Stomach (tissue), 8 donors: ENCODE measurements at regions not wholly inside any gene's neighbourhood (a gene's known extent, or its start where the extent isn't known, plus 50 kb on each side); places are given as distances from the start of the nearest gene placed in this dataset.

ENCODE experiments used
- DNase-seq, 2 donors: peaks; one replicate each; pipeline versions ENCODE4 v3.0.0 to v3.0.0-alpha.2; 2013 to 2019
- H3K27ac ChIP-seq, 5 donors: fragments of 200-600 bp in 4 of 5; sonication (generic) in 4 of 5; one replicate each; pipeline ENCODE4 v1.5.1; 2013 to 2019; ENCODE audit warnings: mild to moderate bottlenecking in 1 of 5, moderate library complexity in 1 of 5
- H3K27me3 ChIP-seq, 3 donors: fragments of 200-600 bp; sonication (generic); one replicate each; pipeline ENCODE4 v1.5.1; 2017 to 2019; ENCODE audit warnings: mixed run types in 1 of 3
- H3K36me3 ChIP-seq, 4 donors: fragments of 200-600 bp; sonication (generic); 1 replicate in 3 of 4; 2 replicates in 1 of 4; pipeline ENCODE4 v1.5.1; 2016 to 2019
- H3K4me1 ChIP-seq, 4 donors: fragments of 200-600 bp; sonication (generic); one replicate each; pipeline ENCODE4 v1.5.1; 2016 to 2019
- H3K4me3 ChIP-seq, 4 donors: fragments of 200-600 bp; sonication (generic) in 3 of 4; one replicate each; pipeline ENCODE4 v1.5.1; 2016 to 2019; ENCODE audit warnings: mild to moderate bottlenecking in 1 of 4
- H3K9me3 ChIP-seq, 4 donors: fragments of 200-600 bp; sonication (generic); one replicate each; pipeline ENCODE4 v1.5.1; 2016 to 2019
- EP300 ChIP-seq: sonication (generic); formaldehyde crosslinking; IDR thresholded peaks from one replicate; pipeline ENCODE4 v1.6.1; 2017; ENCODE audit warnings: antibody characterized with exemption
- POLR2A ChIP-seq, 4 donors: fragments of 450-650 bp; IDR thresholded peaks; one replicate each; pipeline ENCODE4 v1.6.1; 2016; ENCODE audit warnings: antibody characterized with exemption in 4 of 4, control low read depth in 2 of 4, mild to moderate bottlenecking in 1 of 4, moderate library complexity in 1 of 4
- POLR2AphosphoS5 ChIP-seq, 3 donors: sonication (generic); formaldehyde crosslinking; IDR thresholded peaks; one replicate each; pipeline ENCODE4 v1.6.1; 2016; ENCODE audit warnings: antibody characterized with exemption in 3 of 3
- WGBS, 5 donors: extraction: QIAGEN DNeasy Blood & Tissue Kit in 3 of 5; methylation state at CpG; one replicate each; pipeline versions ENCODE4 v1.1.5 to v1.1.7; 2013 to 2018; 5-methylcytosine and 5-hydroxymethylcytosine counted together
- intact Hi-C: fragments of 100-400 bp; cut with DNase I; formaldehyde crosslinking; loops from one replicate; pipeline ENCODE4 v1.15.1; 2023; ENCODE audit warnings: low total_unique reads
- TF ChIP-seq, protein P1 (sequence below), 7 experiments: fragments of 450-650 bp in 4 of 7; fragments of 200-600 bp in 3 of 7; sonication (generic) in 3 of 7; IDR thresholded peaks; one replicate each; pipeline ENCODE4 v1.5.1; 2016 to 2019; ENCODE audit warnings: antibody characterized with exemption in 7 of 7, control low read depth in 2 of 7, mild to moderate bottlenecking in 1 of 7
- donor health status: healthy with polysubstance abuse.
- donor health status: Bipolar disorder and iron deficiency.
- donor health status: healthy.

DNA sequence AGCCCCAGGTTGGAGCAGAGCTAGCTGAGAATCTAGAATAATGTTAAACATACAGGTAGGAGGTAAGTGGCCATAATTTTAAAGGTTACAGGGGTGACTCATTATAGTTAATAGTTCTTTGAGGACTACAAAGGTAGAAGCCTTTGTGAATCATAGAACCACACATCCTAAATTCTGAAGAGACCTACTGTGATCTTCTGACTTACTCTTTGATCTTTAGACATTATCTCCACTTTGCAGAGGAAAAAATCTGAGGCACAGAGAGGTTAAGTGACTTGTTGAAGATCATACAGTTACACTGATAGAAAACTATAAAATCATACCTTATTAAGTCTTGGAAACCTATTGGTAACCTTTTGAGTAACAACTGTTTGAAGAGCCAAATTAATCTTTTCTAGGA lies 1051.3 kb upstream of the NRXN1 start:
- intact Hi-C loops: no loop called here
- TF ChIP-seq POLR2A (IDR thresholded peaks at IDR 0.05): no peak
- no peak for TF ChIP-seq POLR2AphosphoS5 (IDR thresholded peaks at IDR 0.05)
- TF ChIP-seq, protein P1, sequence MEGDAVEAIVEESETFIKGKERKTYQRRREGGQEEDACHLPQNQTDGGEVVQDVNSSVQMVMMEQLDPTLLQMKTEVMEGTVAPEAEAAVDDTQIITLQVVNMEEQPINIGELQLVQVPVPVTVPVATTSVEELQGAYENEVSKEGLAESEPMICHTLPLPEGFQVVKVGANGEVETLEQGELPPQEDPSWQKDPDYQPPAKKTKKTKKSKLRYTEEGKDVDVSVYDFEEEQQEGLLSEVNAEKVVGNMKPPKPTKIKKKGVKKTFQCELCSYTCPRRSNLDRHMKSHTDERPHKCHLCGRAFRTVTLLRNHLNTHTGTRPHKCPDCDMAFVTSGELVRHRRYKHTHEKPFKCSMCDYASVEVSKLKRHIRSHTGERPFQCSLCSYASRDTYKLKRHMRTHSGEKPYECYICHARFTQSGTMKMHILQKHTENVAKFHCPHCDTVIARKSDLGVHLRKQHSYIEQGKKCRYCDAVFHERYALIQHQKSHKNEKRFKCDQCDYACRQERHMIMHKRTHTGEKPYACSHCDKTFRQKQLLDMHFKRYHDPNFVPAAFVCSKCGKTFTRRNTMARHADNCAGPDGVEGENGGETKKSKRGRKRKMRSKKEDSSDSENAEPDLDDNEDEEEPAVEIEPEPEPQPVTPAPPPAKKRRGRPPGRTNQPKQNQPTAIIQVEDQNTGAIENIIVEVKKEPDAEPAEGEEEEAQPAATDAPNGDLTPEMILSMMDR (IDR thresholded peaks at IDR 0.05): no peak

DNA sequence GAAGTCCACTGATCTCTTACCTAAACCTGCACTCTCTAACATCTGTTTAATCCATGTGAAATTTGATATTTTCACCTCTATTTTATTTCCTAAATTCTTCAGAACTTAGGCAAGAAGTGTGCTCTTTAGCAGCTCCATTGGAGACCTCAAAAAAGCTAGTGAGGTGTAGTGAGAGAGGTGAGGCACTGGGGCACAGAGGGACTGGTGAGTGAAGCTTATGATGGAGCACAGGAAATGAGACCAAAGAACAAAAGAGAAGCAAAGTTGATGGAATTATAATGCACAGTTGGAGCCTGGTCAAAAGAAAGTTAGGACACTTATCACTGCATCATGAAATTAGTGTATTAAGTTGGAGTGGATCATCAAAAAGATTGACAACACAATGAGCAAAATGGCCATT lies 1050.7 kb upstream of the NRXN1 start:
- Histone ChIP-seq H3K9me3 (no peaks in the 10 kb centered on the region), H3K4me1 (no peaks in the 10 kb centered on the region), H3K4me3 (no peak overlapping the region), H3K27ac (no peak overlapping the region), H3K27me3 (no peaks in the 10 kb centered on the region), H3K36me3 (no peaks in the 10 kb centered on the region)
- no peak for DNase-seq
- TF ChIP-seq POLR2A (IDR thresholded peaks at IDR 0.05): no peak
- TF ChIP-seq, protein P1 (IDR thresholded peaks at IDR 0.05): no peak
- no peak for TF ChIP-seq EP300
- no peak for TF ChIP-seq POLR2AphosphoS5 (IDR thresholded peaks at IDR 0.05)
- intact Hi-C loops: no loop called here

More for the DNA sequence above, 1051.3 kb upstream of the NRXN1 start:
- H3K4me3 ChIP-seq: no peak overlapping the region
- no peak for DNase-seq
- H3K36me3 ChIP-seq: no peaks in the 10 kb centered on the region
- no peaks in the 10 kb centered on the region for H3K4me1 ChIP-seq
- H3K27ac ChIP-seq: no peak overlapping the region
- H3K9me3 ChIP-seq: no peaks in the 10 kb centered on the region
- H3K27me3 ChIP-seq: no peaks in the 10 kb centered on the region

DNA sequence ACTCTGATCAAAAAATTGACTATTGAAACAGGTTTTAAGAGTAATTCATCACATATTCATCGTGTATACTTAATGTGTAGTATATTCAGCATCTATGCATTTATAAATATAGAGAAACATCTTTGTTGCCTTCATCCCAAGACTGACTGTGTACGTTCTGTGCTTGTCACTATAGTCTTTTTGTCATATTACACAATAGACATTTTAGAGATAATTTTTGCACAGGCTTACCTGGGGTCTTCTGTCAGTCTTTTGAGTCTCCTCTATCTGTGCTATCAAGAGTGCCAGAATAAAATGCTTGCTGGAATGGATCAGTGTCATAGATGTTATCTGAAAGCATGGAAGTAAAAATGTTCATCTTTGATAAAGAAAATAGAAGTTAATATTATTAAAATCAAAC lies 1047.7 kb upstream of the NRXN1 start:
- Histone ChIP-seq H3K4me1 (no peaks in the 10 kb centered on the region), H3K9me3 (no peaks in the 10 kb centered on the region), H3K27me3 (no peaks in the 10 kb centered on the region), H3K36me3 (no peaks in the 10 kb centered on the region), H3K27ac (no peak overlapping the region), H3K4me3 (no peak overlapping the region)
- DNase-seq: no peak
- no peak for TF ChIP-seq POLR2A (IDR thresholded peaks at IDR 0.05)
- TF ChIP-seq, protein P1 (IDR thresholded peaks at IDR 0.05): no peak
- TF ChIP-seq EP300: no peak
- intact Hi-C loops: no loop called here
- WGBS, 5 donors: 70 to 84% (median 81%) methylated on average over 2 of the region's 2 CpGs

DNA sequence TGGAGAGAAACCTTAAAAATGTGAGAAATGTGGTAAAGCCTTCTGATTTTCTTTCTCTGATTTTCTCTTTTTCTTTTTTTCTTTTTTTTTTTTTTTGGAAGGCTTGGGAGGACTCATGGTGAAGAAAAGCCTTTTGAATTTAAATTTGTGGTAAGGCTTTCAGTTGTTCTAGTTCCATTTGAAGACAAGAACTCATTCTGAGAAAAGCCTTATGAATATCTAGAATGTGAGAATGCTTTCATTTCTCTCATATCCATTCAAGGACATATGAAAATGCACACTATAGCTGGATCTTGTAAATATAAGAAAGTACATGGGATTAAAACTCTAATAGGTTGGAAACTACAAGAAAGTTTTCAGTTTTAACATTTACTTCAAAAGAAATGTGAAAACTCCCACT lies 1045.2 kb upstream of the NRXN1 start:
- H3K4me1 ChIP-seq: no peaks in the 10 kb centered on the region
- no peak for DNase-seq
- TF ChIP-seq EP300: no peak
- no peak for TF ChIP-seq POLR2A (IDR thresholded peaks at IDR 0.05)
- TF ChIP-seq POLR2AphosphoS5 (IDR thresholded peaks at IDR 0.05): no peak
- TF ChIP-seq, protein P1 (IDR thresholded peaks at IDR 0.05): no peak
- H3K36me3 ChIP-seq: no peaks in the 10 kb centered on the region
- H3K4me3 ChIP-seq: no peak overlapping the region
- intact Hi-C loops: no loop called here
- no peaks in the 10 kb centered on the region for H3K9me3 ChIP-seq
- no peak overlapping the region for H3K27ac ChIP-seq
- no peaks in the 10 kb centered on the region for H3K27me3 ChIP-seq
